ENCODE measurements at regions not wholly inside any gene's neighbourhood (a gene's known extent, or its start where the extent isn't known, plus 50 kb on each side); places are given as distances from the start of the nearest gene placed in this dataset.

DNA sequence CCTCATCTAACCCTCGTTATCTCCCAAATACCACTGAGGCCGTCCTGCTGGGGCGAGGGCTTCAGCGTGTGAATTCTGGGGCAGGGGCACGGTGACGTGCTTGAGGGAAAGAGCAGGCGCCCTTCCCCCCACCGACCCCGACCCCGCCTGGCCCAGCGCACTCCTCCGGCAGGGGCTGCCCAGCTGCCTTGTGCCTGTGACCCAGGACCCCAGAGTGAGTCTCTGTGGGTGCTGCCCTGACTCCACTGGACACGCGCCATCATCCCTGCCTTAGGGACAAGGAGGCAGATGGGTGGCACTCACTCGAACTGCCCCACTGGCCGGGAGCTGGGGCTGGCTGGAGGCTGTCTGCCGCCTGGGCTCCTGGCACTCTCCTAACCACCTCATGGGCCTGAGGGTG lies 136.2 kb upstream of the LPCAT1 start:
- TF ChIP-seq BACH2 (CRISPR knock-in tag; IDR thresholded peaks at IDR 0.05; ENCODE audit: borderline replicate concordance) (no peak), ZNF8 (CRISPR knock-in tag; IDR thresholded peaks at IDR 0.05) (no peak), TCF4 (CRISPR knock-in tag; IDR thresholded peaks at IDR 0.05; ENCODE audit: borderline replicate concordance) (no peak), GLIS3 (CRISPR knock-in tag; IDR thresholded peaks at IDR 0.05) (no peak), OSR1 (CRISPR knock-in tag; IDR thresholded peaks at IDR 0.05) (no peak), ZNF70 (CRISPR knock-in tag; IDR thresholded peaks at IDR 0.05) (no peak), ESRRG (CRISPR knock-in tag; IDR thresholded peaks at IDR 0.05) (no peak), TOX (CRISPR knock-in tag; IDR thresholded peaks at IDR 0.05; ENCODE audit: borderline replicate concordance) (no peak), ZFP3 (CRISPR knock-in tag; IDR thresholded peaks at IDR 0.05) (no peak), ISL1 (CRISPR knock-in tag; IDR thresholded peaks at IDR 0.05) (no peak)
- TF ChIP-seq, protein P1, sequence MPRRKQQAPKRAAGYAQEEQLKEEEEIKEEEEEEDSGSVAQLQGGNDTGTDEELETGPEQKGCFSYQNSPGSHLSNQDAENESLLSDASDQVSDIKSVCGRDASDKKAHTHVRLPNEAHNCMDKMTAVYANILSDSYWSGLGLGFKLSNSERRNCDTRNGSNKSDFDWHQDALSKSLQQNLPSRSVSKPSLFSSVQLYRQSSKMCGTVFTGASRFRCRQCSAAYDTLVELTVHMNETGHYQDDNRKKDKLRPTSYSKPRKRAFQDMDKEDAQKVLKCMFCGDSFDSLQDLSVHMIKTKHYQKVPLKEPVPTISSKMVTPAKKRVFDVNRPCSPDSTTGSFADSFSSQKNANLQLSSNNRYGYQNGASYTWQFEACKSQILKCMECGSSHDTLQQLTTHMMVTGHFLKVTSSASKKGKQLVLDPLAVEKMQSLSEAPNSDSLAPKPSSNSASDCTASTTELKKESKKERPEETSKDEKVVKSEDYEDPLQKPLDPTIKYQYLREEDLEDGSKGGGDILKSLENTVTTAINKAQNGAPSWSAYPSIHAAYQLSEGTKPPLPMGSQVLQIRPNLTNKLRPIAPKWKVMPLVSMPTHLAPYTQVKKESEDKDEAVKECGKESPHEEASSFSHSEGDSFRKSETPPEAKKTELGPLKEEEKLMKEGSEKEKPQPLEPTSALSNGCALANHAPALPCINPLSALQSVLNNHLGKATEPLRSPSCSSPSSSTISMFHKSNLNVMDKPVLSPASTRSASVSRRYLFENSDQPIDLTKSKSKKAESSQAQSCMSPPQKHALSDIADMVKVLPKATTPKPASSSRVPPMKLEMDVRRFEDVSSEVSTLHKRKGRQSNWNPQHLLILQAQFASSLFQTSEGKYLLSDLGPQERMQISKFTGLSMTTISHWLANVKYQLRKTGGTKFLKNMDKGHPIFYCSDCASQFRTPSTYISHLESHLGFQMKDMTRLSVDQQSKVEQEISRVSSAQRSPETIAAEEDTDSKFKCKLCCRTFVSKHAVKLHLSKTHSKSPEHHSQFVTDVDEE (CRISPR knock-in tag; IDR thresholded peaks at IDR 0.05) = no peak
- TF ChIP-seq, protein P2, sequence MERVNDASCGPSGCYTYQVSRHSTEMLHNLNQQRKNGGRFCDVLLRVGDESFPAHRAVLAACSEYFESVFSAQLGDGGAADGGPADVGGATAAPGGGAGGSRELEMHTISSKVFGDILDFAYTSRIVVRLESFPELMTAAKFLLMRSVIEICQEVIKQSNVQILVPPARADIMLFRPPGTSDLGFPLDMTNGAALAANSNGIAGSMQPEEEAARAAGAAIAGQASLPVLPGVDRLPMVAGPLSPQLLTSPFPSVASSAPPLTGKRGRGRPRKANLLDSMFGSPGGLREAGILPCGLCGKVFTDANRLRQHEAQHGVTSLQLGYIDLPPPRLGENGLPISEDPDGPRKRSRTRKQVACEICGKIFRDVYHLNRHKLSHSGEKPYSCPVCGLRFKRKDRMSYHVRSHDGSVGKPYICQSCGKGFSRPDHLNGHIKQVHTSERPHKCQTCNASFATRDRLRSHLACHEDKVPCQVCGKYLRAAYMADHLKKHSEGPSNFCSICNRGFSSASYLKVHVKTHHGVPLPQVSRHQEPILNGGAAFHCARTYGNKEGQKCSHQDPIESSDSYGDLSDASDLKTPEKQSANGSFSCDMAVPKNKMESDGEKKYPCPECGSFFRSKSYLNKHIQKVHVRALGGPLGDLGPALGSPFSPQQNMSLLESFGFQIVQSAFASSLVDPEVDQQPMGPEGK (CRISPR knock-in tag; IDR thresholded peaks at IDR 0.05; ENCODE audit: borderline replicate concordance) = no peak
- TF ChIP-seq, protein P3, sequence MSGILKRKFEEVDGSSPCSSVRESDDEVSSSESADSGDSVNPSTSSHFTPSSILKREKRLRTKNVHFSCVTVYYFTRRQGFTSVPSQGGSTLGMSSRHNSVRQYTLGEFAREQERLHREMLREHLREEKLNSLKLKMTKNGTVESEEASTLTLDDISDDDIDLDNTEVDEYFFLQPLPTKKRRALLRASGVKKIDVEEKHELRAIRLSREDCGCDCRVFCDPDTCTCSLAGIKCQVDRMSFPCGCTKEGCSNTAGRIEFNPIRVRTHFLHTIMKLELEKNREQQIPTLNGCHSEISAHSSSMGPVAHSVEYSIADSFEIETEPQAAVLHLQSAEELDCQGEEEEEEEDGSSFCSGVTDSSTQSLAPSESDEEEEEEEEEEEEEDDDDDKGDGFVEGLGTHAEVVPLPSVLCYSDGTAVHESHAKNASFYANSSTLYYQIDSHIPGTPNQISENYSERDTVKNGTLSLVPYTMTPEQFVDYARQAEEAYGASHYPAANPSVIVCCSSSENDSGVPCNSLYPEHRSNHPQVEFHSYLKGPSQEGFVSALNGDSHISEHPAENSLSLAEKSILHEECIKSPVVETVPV (CRISPR knock-in tag; IDR thresholded peaks at IDR 0.05) = no peak
